SK-N-SH treated with all-trans-retinoic acid at 6 μM for 48 hours (cell line): ENCODE measurements at regions not wholly inside any gene's neighbourhood (a gene's known extent, or its start where the extent isn't known, plus 50 kb on each side); places are given as distances from the start of the nearest gene placed in this dataset.

Experiments
- ATAC-seq: fragments of 200-7000 bp; cut with Tn5 transposase; 3 replicates; pipeline ENCODE4 v1.9.1; 2020; ENCODE audit warnings: mild to moderate bottlenecking, moderate library complexity
- ARNTL ChIP-seq: fragments of 450-650 bp; formaldehyde crosslinking; IDR thresholded peaks from 2 replicates; pipeline ENCODE4 v1.5.0; 2020; ENCODE audit warnings: low read depth, mild to moderate bottlenecking, moderate library complexity, borderline replicate concordance
- BACH2 ChIP-seq: fragments of 250-450 bp; sonication (Bioruptor Pico); IDR thresholded peaks from 2 replicates; pipeline ENCODE4 v1.9.0; 2021; ENCODE audit warnings: mild to moderate bottlenecking, borderline replicate concordance
- CREB5 ChIP-seq: fragments of 250-450 bp; sonication (Bioruptor Pico); IDR thresholded peaks from 2 replicates; pipeline ENCODE4 v1.5.1; 2020; ENCODE audit warnings: low read depth, mild to moderate bottlenecking, moderate library complexity
- CSDC2 ChIP-seq: fragments of 250-450 bp; sonication (Bioruptor Pico); IDR thresholded peaks from 2 replicates; pipeline ENCODE4 v1.5.0; 2020; ENCODE audit warnings: mild to moderate bottlenecking, moderate library complexity
- CSRNP3 ChIP-seq: fragments of 250-450 bp; sonication (Bioruptor Pico); IDR thresholded peaks from 2 replicates; pipeline ENCODE4 v1.5.1; 2021; ENCODE audit warnings: mild to moderate bottlenecking, moderate library complexity
- ESRRG ChIP-seq: fragments of 250-450 bp; sonication (Bioruptor Pico); IDR thresholded peaks from 2 replicates; pipeline ENCODE4 v1.6.1; 2021; ENCODE audit warnings: mild to moderate bottlenecking
- GLIS3 ChIP-seq: fragments of 250-450 bp; sonication (Bioruptor Pico); IDR thresholded peaks from 2 replicates; pipeline ENCODE4 v1.5.0; 2020; ENCODE audit warnings: mild to moderate bottlenecking, moderate library complexity
- ISL1 ChIP-seq: fragments of 250-450 bp; sonication (Bioruptor Pico); IDR thresholded peaks from 2 replicates; pipeline ENCODE4 v2.1.2; 2022; ENCODE audit warnings: mild to moderate bottlenecking, moderate library complexity
- OSR1 ChIP-seq: fragments of 250-450 bp; sonication (Bioruptor Pico); IDR thresholded peaks from 2 replicates; pipeline ENCODE4 v1.8.0; 2022; ENCODE audit warnings: moderate library complexity, mild to moderate bottlenecking, inconsistent platforms
- PATZ1 ChIP-seq: fragments of 250-450 bp; sonication (Bioruptor Pico); IDR thresholded peaks from 2 replicates; pipeline ENCODE4 v1.8.0; 2020; ENCODE audit warnings: mild to moderate bottlenecking, moderate library complexity, borderline replicate concordance
- PPARA ChIP-seq: fragments of 250-450 bp; sonication (Bioruptor Pico); IDR thresholded peaks from 2 replicates; pipeline ENCODE4 v1.5.0; 2020; ENCODE audit warnings: mild to moderate bottlenecking, borderline replicate concordance
- RARB ChIP-seq: fragments of 250-450 bp; sonication (Bioruptor Pico); IDR thresholded peaks from 2 replicates; pipeline ENCODE4 v1.8.0; 2021; ENCODE audit warnings: mild to moderate bottlenecking, moderate library complexity
- SNAI2 ChIP-seq: fragments of 250-450 bp; sonication (Bioruptor Pico); IDR thresholded peaks from 2 replicates; pipeline ENCODE4 v1.5.0; 2020; ENCODE audit warnings: mild to moderate bottlenecking, moderate library complexity
- TCF4 ChIP-seq: fragments of 250-450 bp; sonication (Bioruptor Pico); IDR thresholded peaks from 2 replicates; pipeline ENCODE4 v1.8.0; 2021; ENCODE audit warnings: mild to moderate bottlenecking, moderate library complexity, borderline replicate concordance
- TOX ChIP-seq: fragments of 250-450 bp; sonication (Bioruptor Pico); IDR thresholded peaks from 2 replicates; pipeline ENCODE4 v1.8.0; 2021; ENCODE audit warnings: mild to moderate bottlenecking, moderate library complexity, borderline replicate concordance
- ZC3H10 ChIP-seq: fragments of 250-450 bp; sonication (Bioruptor Pico); IDR thresholded peaks from 2 replicates; pipeline ENCODE4 v1.5.1; 2021; ENCODE audit warnings: mild to moderate bottlenecking, moderate library complexity
- ZFP3 ChIP-seq: fragments of 250-450 bp; sonication (Bioruptor Pico); IDR thresholded peaks from 2 replicates; pipeline ENCODE4 v1.5.0; 2020; ENCODE audit warnings: mild to moderate bottlenecking, moderate library complexity
- ZFP30 ChIP-seq: fragments of 450-650 bp; formaldehyde crosslinking; IDR thresholded peaks from 2 replicates; pipeline ENCODE4 v1.5.0; 2022; ENCODE audit warnings: mild to moderate bottlenecking, moderate library complexity
- ZNF565 ChIP-seq: fragments of 450-650 bp; formaldehyde crosslinking; conservative IDR thresholded peaks from 2 replicates; pipeline ENCODE4 v1.5.0; 2020; ENCODE audit warnings: low read depth, mild to moderate bottlenecking, moderate library complexity
- ZNF70 ChIP-seq: fragments of 450-650 bp; formaldehyde crosslinking; IDR thresholded peaks from 2 replicates; pipeline ENCODE4 v1.5.0; 2020; ENCODE audit warnings: mild to moderate bottlenecking, moderate library complexity
- ZNF8 ChIP-seq: fragments of 450-650 bp; formaldehyde crosslinking; IDR thresholded peaks from 2 replicates; pipeline ENCODE4 v1.5.0; 2020; ENCODE audit warnings: mild to moderate bottlenecking, moderate library complexity
- TF ChIP-seq, protein P1 (sequence below): fragments of 250-450 bp; sonication (Bioruptor Pico); IDR thresholded peaks from 2 replicates; pipeline ENCODE4 v1.8.0; 2021; ENCODE audit warnings: low read depth, mild to moderate bottlenecking, moderate library complexity, borderline replicate concordance
- TF ChIP-seq, protein P2 (sequence below): fragments of 250-450 bp; sonication (Bioruptor Pico); IDR thresholded peaks from 2 replicates; pipeline ENCODE4 v1.5.0; 2020; ENCODE audit warnings: mild to moderate bottlenecking, moderate library complexity

- TF ChIP-seq, protein P1, sequence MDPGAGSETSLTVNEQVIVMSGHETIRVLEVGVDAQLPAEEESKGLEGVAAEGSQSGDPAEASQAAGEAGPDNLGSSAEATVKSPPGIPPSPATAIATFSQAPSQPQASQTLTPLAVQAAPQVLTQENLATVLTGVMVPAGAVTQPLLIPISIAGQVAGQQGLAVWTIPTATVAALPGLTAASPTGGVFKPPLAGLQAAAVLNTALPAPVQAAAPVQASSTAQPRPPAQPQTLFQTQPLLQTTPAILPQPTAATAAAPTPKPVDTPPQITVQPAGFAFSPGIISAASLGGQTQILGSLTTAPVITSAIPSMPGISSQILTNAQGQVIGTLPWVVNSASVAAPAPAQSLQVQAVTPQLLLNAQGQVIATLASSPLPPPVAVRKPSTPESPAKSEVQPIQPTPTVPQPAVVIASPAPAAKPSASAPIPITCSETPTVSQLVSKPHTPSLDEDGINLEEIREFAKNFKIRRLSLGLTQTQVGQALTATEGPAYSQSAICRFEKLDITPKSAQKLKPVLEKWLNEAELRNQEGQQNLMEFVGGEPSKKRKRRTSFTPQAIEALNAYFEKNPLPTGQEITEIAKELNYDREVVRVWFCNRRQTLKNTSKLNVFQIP (CRISPR knock-in tag): no peak
- TF ChIP-seq GLIS3 (CRISPR knock-in tag) (no peak), TCF4 (CRISPR knock-in tag) (no peak), SNAI2 (CRISPR knock-in tag) (no peak), CSRNP3 (CRISPR knock-in tag) (no peak), ESRRG (no peak), PPARA (CRISPR knock-in tag) (no peak), TOX (CRISPR knock-in tag) (no peak), ZNF70 (no peak), ZNF8 (CRISPR knock-in tag) (no peak), ZNF565 (CRISPR knock-in tag) (no peak), ZC3H10 (CRISPR knock-in tag) (no peak), CSDC2 (CRISPR knock-in tag) (no peak), ZFP30 (no peak), ARNTL (CRISPR knock-in tag) (no peak), ZFP3 (CRISPR knock-in tag) (no peak), OSR1 (no peak), CREB5 (no peak), BACH2 (no peak)
- no peak for ATAC-seq
Measured at GRCh38 chr11:37199082-37199481, 601.0 kb upstream of the RAG2 start.

DNA sequence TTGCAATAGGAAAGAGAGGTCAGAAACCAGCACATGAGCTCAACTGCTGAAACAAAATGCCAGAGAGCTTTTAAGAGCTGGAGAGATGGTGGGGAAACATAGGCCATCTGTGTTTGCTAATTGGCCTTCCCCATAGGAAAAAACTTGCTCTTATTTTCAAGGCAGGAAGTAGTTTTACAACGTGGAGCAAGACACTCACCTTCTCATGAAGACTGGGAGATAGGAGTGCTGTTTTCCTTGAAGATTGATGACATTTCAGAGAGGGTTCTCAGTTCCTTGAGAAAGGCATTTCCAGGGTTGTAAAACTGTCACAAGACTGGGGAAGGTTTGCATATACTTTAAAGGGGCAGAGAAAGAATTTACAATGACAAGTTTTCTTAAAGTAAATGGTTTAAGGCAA, 586.3 kb upstream of the RAG2 start:
- TF ChIP-seq ISL1 (CRISPR knock-in tag) (no peak), OSR1 (no peak)

GRCh38 chr11:37182031-37182430, 584.0 kb upstream of the RAG2 start:
- TF ChIP-seq TOX (CRISPR knock-in tag) (no peak), ISL1 (CRISPR knock-in tag) (no peak), ZNF70 (no peak), ZC3H10 (CRISPR knock-in tag) (no peak), RARB (no peak), BACH2 (no peak), PPARA (CRISPR knock-in tag) (no peak), CREB5 (no peak), ZFP3 (CRISPR knock-in tag) (no peak), ARNTL (CRISPR knock-in tag) (no peak), OSR1 (no peak), ZFP30 (no peak), GLIS3 (CRISPR knock-in tag) (no peak), ZNF8 (CRISPR knock-in tag) (no peak), ESRRG (no peak), ZNF565 (CRISPR knock-in tag) (no peak), PATZ1 (CRISPR knock-in tag) (no peak), CSRNP3 (CRISPR knock-in tag) (no peak)
- TF ChIP-seq, protein P1 (CRISPR knock-in tag): no peak
- TF ChIP-seq, protein P2, sequence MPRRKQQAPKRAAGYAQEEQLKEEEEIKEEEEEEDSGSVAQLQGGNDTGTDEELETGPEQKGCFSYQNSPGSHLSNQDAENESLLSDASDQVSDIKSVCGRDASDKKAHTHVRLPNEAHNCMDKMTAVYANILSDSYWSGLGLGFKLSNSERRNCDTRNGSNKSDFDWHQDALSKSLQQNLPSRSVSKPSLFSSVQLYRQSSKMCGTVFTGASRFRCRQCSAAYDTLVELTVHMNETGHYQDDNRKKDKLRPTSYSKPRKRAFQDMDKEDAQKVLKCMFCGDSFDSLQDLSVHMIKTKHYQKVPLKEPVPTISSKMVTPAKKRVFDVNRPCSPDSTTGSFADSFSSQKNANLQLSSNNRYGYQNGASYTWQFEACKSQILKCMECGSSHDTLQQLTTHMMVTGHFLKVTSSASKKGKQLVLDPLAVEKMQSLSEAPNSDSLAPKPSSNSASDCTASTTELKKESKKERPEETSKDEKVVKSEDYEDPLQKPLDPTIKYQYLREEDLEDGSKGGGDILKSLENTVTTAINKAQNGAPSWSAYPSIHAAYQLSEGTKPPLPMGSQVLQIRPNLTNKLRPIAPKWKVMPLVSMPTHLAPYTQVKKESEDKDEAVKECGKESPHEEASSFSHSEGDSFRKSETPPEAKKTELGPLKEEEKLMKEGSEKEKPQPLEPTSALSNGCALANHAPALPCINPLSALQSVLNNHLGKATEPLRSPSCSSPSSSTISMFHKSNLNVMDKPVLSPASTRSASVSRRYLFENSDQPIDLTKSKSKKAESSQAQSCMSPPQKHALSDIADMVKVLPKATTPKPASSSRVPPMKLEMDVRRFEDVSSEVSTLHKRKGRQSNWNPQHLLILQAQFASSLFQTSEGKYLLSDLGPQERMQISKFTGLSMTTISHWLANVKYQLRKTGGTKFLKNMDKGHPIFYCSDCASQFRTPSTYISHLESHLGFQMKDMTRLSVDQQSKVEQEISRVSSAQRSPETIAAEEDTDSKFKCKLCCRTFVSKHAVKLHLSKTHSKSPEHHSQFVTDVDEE (CRISPR knock-in tag): no peak

More for the DNA sequence above, 586.3 kb upstream of the RAG2 start:
- ATAC-seq: no peak

More at GRCh38 chr11:37182031-37182430, 584.0 kb upstream of the RAG2 start:
- ATAC-seq: no peak
